NCI-H2107 treated with DMSO at 0.1 percent for 48 hours (cell line): ENCODE measurements at regions not wholly inside any gene's neighbourhood (a gene's known extent, or its start where the extent isn't known, plus 50 kb on each side); places are given as distances from the start of the nearest gene placed in this dataset.
"Not testable (repeated sequence)": the region's sequence is repeated elsewhere in the genome, so short reads cannot be mapped to it uniquely, and the experiment has no call there.

Experiments used
- DNase-seq: peaks from one replicate; lab custom pipeline; 2025; ENCODE audit not compliant: unreplicated experiment; lab: John Stamatoyannopoulos, UW

- no peak for DNase-seq
These were observed 189.9 kb upstream of the DCC start for GRCh38 chr18:52150050-52150449.

- DNase-seq = no peak
These were observed 188.0 kb upstream of the DCC start for GRCh38 chr18:52152036-52152435.

GRCh38 chr18:52156166-52156565, 183.8 kb upstream of the DCC start:
- DNase-seq = no peak

- DNase-seq = no peak
These were observed 179.4 kb upstream of the DCC start for GRCh38 chr18:52160636-52161035.

- no peak for DNase-seq
These were observed 176.5 kb upstream of the DCC start for GRCh38 chr18:52163478-52163877.

- not testable (repeated sequence) for DNase-seq
These were observed 171.9 kb upstream of the DCC start for GRCh38 chr18:52168131-52168530.

GRCh38 chr18:52174220-52174619, 165.8 kb upstream of the DCC start:
- no peak for DNase-seq

GRCh38 chr18:52175406-52175805, 164.6 kb upstream of the DCC start:
- DNase-seq = no peak

GRCh38 chr18:52183107-52183506, 156.9 kb upstream of the DCC start:
- DNase-seq = no peak

- no peak for DNase-seq
These were observed 149.8 kb upstream of the DCC start for GRCh38 chr18:52190195-52190594.

GRCh38 chr18:52190631-52191030, 149.4 kb upstream of the DCC start:
- DNase-seq = no peak

- DNase-seq = no peak
These were observed 139.6 kb upstream of the DCC start for GRCh38 chr18:52200406-52200805.

GRCh38 chr18:52200921-52201663, 138.9 kb upstream of the DCC start:
- no peak for DNase-seq

- DNase-seq = no peak
These were observed 131.4 kb upstream of the DCC start for GRCh38 chr18:52208646-52209045.

GRCh38 chr18:52216109-52216508, 123.9 kb upstream of the DCC start:
- DNase-seq = no peak

GRCh38 chr18:52216666-52217065, 123.3 kb upstream of the DCC start:
- no peak for DNase-seq

GRCh38 chr18:52219102-52219501, 120.9 kb upstream of the DCC start:
- DNase-seq = no peak

- no peak for DNase-seq
These were observed 119.9 kb upstream of the DCC start for GRCh38 chr18:52220062-52220591.

- DNase-seq = no peak
These were observed 117.8 kb upstream of the DCC start for GRCh38 chr18:52222211-52222610.

GRCh38 chr18:52227536-52227935, 112.5 kb upstream of the DCC start:
- no peak for DNase-seq

GRCh38 chr18:52228166-52228565, 111.8 kb upstream of the DCC start:
- DNase-seq = no peak

- no peak for DNase-seq
These were observed 103.9 kb upstream of the DCC start for GRCh38 chr18:52236131-52236530.

GRCh38 chr18:52237551-52237950, 102.4 kb upstream of the DCC start:
- DNase-seq = no peak
